CD4-positive, alpha-beta T cell treated with Interleukin-17A for 1 hour (primary cell): ENCODE measurements at regions not wholly inside any gene's neighbourhood (a gene's known extent, or its start where the extent isn't known, plus 50 kb on each side); places are given as distances from the start of the nearest gene placed in this dataset.
"Not testable (repeated sequence)": the region's sequence is repeated elsewhere in the genome, so short reads cannot be mapped to it uniquely, and the experiment has no call there.

Source experiments
- DNase-seq: peaks from one replicate; pipeline ENCODE4 v3.0.0-alpha.2; 2020

DNA sequence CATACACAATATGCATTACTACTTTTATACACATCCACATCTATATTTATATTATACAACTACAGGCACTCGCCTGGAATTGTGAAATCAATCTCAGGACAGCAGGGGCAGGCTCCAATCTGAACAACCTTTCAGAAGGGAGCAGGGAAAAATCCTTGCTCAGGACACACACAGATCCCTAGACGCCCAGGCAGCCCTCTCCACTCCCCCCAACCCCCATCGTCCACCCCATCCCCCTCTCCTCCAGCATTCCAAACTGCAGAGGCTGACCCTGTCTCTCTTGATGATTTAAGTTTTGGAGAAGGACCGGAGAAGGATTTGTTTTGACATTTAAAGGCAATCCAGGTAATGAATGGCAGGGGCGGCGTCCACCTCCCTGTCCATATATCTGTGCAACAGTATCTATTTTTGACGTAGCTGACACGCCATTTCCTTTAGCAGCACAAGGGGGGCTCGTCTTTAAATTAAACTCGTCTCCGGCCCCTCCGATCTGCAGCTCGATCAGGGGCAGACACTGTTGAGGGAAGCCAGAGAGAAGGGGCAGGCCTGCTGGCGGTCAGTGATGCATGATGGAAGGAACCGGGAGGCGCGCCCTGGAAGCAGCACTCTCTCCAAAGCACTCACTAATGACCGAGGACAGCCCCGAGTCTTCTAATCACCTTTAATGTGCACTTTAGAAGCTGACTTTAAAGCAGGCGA is 95.0 kb upstream of the TBX5 start:
- no peak for DNase-seq

DNA sequence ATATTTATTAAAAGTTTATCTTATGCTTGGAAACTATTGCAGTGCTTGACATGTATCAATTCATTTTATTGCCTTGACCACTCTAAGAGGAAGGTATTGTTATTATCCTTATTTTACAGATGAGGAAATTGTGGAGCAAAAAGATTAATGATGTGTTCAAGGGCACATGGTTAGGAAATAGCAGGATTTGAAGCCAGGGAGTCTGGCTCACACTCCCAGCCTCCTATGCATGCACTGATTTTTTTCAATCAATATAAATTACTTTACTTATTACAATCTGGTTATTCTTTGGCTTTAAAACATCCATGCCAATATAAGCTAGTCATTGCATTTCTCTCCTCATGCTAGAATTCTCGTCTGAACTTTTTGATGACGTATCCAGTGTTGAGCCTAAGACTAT is 94.2 kb upstream of the TBX5 start:
- DNase-seq: no peak

DNA sequence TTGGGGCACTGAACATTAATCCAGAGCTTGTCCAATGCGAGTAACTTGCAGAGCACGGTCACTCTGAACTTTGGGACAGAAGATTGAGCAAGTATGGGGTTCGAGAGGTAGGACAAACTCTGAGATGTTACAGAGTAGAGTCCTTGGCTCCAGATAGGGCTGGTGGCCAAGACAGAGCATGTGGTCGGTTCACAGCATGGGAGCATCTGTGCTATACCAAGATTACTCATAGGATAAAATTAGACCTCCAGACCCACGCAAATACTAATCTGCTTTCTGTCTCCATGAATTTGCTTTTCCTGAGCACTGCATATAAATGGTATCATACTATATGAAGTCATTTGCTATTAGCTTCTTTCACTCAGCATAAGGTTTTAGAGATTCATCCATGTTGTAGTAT is 93.4 kb upstream of the TBX5 start:
- no peak for DNase-seq

DNA sequence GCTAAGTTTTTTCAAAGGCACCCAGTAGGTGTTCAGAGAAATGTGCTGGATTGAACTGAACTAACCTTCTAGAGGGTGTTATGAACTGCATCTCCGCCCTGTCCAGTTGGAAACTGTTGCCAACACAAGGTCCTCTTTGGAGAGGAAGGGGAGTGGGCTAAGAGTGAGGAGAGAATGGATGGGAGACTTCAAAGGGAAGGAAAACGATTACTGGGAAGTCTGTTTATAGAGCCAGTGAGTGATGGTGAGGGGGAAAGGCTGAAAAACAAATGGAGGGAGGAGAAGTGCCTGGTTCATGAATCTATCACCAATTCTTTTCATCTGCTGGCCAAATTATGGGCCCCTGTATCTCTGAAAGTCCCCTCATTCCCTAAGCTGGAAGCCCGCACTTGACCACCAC is 86.0 kb upstream of the TBX5 start:
- no peak for DNase-seq

DNA sequence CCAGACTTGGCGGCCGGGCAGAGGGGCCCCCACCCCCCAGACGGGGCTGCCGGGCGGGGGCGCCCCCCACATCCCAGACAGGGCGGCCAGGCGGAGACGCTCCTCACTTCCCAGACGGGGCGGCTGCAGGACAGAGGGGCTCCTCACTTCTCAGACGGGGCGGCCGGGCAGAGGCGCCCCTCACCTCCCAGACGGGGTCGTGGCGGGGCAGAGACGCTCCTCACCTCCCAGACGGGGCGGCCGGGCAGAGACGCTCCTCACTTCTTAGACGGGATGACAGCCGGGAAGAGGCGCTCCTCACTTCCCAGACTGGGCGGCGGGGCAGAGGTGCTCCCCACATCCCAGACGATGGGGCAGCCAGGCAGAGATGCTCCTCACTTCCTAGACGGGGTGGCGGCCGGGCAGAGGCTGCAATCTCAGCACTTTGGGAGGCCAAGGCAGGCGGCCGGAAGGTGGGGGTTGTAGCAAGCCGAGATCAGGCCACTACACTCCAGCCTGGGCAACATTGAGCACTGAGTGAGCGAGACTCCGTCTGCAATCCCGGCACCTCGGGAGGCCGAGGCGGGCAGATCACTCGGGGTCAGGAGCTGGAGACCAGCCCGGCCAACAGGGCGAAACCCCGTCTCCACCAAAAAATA is 79.0 kb upstream of the TBX5 start:
- DNase-seq: not testable (repeated sequence)

DNA sequence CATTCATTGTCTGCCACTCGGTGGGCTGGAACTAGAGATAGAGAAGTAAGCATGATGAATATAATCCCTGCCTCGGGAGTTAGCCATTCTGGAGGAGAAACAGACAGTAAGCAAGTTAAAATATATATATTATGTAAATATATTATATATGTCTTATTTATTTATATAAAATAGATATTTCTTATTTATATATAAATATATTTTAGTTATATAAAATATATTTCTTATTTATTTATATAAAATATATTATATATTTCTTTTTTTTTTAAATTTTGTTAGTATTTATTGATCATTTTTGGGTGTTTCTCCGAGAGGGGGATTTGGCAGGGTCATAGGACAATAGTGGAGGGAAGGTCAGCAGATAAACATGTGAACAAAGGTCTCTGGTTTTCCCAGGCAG is 78.1 kb upstream of the TBX5 start:
- DNase-seq: no peak

DNA sequence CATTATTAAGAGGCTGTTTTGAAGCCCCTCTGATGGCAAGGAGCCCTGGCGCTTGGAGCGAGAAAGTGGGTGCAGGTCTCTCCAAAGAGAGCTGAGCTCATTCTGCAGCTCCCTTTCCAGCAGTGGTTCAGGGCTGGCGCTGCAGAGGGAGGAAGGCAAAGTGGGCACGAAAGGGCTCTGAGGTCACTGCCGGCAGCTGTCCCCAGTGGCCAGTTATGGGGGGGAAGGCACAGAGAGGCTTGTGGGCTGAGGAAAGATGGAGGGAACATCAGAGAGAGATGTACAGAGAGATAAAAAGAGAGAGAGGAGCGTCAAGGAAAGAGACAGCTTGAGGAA is 75.2 kb upstream of the TBX5 start:
- DNase-seq: no peak

DNA sequence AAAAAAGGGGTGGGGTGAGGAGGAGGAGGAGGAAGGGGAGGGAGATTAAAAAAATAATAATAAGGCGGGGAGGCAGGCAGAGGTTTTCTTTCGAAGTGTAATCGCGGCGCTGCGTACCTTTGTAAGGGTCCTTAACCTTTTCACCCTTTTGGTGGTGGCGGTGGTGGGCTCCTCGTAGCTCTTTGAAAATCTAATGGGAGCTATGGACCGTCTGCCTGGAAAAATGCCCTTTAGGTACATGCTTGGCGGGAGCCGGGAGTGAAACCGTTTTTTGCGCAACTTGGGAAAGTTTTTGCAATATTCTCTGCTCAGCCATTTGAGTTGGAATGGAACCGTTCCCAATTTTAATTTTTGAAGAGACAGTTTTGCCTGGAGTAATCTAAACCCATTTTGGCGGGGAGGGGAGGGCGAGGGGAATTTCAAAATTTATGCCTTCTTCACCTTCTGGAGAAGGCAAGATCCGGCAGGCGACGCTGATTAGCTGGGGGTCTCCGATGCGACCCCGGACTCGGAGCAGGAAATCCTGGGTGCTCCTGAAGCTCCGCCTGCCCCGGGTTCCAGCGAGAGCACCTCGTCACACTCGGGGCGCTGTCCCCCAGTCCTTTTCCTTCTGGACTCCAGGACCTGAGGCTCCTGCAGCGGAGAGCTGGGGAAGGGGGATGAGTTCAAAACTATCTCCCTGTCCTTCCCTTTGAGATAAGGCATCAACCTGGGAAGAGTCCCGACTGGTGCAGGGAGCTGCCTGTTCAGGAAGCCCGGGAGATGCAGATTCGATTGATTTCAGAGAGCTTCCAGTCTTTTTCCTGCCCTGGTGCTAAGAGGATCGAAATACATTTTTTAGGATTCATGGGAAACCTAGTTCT is 74.6 kb upstream of the TBX5 start:
- no peak for DNase-seq

DNA sequence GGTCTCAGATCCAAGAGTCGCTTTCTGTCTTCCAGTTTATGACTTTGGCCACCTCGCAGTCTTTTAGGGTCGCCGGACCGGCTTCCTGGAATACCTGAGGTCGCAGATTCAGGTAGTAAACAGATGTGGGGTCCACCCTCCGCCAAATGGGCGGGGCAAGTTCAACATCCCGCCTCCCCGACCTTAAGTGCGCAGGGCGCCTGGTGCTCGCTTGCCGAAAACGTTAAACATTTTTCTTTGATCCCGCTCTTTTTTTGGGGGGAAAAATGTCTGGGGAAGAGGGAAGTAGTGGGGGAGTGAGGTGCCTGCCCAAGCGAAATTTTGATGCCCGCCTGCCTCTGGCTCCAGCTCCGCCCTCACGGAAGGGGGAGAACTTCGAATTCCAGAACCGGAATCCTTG is 73.9 kb upstream of the TBX5 start:
- DNase-seq: no peak

DNA sequence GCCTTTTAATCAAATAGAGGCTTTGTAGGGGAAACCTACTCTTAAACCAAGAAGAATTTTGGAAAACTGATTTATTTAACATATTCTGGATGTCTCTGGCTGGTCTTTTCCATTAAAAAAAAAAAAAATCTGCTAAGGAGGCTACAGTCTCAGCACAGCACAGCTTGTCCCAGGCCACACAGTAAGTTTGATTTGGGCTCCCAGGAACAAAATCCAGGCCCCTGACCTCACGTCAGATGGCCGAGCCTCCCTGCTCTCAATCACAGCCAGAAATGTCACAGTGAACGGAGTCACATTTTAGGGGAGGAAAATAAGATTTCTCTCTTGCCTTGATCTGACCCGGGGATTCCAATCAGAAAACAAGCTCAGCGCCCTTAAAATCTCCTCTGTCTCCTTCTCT is 72.9 kb upstream of the TBX5 start:
- no peak for DNase-seq

DNA sequence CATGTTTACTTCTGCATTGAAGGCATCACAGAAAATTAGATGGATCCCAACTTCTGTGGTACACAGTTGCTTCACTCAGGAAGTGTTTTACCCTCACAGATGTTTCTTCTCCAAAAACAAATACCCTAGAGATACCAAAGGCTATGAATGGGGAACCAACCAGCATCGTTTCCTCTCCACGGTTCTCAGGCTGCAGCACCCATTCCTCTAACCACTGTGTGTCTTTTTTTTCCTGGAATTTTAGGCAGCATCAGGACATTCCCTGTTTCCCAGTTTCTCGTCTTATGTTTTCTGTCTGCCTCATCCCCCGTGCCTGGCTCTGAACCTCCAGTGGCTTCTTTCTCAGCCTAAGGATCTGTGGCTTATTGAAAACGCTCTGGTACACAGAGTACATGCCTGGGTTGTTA is 72.0 kb upstream of the TBX5 start:
- DNase-seq: no peak

DNA sequence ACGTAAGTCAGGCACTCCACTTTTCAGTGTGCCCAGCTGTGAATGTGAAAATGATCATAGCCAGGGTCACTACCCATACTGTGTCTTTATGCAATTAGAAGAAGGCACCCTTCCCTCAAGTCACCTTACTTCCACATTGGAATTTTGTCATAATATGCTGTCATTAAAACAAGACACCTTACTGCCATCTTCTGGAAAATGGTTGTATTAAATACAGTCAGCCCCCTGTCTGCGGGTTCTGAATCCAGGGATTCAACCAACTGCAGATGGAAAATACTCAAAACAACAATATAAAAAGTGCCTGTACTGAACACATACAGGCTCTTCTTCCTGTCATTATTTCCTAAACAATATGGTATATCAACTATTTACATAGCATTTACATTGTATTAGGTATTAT is 70.2 kb upstream of the TBX5 start:
- DNase-seq: no peak

DNA sequence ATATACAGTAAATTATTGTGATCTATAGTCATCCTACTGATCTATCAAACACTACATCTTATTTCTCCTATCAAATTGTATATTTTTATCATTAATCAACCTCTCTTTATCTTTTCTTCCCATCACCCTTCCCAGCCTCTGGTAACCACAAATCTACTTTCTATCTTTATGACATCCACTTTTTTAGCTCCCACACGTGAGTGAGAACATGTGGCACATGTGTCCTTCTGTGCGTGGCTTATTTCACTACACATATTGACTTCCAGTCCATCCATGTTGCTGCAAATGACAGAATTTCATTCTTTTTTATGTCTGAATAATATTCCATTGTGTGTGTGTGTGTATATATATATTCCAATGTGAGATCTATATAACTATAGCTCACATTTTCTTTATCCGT is 67.8 kb upstream of the TBX5 start:
- no peak for DNase-seq

DNA sequence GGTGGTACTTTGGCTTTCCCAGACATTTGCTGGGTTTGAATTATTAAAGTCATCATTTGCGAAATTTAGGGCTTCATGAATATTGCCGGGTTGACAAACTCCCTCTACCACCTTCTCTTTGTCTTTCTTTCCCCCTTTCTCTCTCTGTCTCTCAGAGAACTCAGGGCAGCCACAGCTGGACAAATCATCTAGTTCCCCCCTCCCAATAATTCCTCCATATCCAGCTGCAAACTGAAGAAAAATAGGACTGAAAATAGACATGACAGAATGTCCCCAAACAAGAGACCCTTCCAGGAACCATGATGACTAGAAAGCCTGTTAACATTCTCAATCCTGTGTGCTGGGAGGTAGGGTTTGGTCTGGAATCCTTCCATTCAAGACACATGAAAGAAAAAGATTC is 67.1 kb upstream of the TBX5 start:
- no peak for DNase-seq

DNA sequence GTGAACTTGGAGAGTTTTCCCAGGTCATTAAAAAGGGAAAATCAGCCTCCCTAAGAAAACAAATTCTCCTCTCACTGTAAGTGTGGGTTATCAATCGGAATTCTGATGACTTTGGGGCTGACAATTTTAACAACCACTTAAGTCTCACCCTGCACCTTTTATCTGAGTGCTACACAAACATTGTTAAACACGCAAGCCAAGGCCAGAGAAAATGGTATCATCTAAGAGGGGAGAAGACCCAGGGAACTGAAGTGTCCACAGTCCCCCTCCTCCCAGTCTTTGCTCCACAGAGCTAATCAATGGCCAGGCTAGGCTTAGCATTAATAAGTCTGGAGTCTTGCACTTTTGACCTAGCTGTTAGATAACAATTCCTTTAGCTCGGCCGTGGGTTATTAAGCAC is 51.7 kb upstream of the TBX5 start:
- DNase-seq: no peak
